ENCODE measurements at regions not wholly inside any gene's neighbourhood (a gene's known extent, or its start where the extent isn't known, plus 50 kb on each side); places are given as distances from the start of the nearest gene placed in this dataset.

DNA sequence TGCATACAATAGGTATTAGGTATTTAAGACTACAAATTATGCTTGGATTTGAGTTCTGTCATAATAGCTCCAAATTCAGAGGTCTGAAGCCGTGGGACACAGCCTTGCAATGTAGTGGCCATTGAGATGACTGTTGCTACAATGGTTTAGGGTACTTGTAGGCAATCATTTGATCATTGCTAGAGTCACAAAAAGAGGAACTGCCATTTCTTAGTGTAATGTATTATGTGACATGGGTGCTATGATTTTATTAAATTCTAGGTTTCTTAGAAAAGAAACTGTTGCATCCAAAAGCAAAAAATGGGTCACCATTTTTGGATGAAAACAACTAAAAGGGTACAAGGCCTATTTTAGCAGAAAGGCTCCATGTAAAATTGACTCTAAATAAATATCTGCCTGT, 129.9 kb upstream of the ZNF644 start:
- DNase-seq (ENCODE audit: low spot score): no peak

DNA sequence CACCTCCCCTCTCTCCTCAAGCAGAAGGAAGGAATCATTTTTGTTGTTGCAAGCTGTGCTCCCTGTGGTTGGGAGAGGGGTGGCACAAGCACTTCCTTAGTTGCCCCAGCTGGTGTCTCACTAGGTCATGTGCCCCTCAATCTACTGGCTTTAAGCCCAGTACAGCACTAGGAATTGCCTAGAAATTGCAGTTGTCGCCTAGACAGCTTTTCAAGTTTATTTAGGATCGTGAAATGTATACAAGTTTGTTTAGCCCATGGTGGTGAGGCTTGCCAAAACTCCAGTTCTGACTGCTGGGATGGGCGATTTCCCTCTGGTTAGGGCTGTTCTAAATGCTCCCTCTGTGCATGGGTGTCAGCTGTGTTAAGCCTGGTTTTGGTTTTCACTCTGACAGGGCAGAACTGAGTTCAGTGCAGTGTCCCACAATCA, 126.8 kb upstream of the ZNF644 start:
- DNase-seq (ENCODE audit: low spot score): no peak

DNA sequence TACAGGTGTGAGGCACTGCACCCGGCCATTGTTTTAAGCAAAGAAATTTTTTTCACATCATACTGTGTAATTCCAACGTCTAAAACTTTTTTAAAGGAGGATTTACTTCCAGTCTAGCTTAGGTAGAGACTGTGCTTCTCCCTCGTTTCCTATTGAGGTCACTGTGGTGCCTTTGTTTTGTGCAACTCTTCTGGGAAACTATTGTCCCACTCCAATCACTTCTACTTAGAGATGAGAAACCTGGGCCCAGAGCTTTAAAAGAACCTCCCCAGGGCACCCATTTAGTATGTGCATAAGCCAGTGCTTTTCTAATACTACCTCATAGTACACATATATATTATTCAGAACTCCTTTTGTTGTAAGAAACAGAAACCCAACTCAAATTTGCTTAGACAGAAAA, 120.0 kb upstream of the ZNF644 start:
- no peak for DNase-seq (ENCODE audit: low spot score)

DNA sequence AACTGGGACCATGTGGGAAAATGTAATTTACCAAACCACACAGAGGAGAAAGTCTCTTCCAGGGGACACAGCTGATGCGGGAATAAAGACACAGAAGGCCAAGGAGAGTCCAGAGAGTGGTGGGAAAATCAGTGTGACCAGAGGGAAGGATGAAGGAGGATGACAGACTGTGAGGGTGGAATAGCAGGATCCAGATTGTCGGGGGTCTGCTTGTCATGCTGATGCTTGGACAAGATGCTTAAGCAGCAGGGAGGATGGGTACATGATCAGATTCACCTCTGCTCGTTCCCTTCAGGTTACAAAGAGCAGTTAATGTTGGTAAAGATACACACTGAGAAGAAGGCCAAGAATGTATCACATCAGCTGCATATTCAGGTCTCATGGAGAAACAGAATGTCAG, 117.1 kb upstream of the ZNF644 start:
- DNase-seq (ENCODE audit: low spot score): no peak

DNA sequence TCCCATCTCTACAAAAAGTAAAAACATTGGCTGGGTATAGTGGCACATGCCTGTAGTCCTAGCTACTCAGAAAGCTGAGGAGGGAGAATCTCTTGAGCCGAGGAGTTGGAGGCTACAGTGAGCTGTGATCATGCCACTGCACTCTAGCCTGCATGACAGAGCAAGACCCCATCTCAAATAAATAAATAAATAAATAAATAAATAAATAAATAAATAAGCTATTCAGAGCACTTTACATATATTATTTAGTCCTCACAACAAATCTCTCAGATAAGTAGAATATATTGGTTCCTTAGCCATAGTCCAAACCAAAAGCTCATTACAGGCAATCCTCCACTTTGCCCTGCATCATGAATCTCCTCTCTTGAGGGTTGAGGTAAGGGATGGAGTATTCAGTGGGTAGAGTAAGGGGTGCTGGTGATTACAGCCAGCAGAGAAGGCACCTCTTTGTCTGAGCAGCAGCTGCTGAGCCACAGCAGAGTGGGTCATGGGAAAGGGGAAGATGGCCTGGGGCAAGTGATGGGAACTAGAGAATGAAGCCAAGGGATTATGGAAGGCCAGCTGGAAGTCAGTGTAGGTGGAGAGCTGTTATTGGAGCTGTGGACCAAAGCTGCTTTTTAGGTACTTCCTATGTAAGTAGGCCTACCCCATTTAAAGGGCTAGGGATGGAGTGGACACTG, 115.5 kb upstream of the ZNF644 start:
- DNase-seq (ENCODE audit: low spot score): no peak

DNA sequence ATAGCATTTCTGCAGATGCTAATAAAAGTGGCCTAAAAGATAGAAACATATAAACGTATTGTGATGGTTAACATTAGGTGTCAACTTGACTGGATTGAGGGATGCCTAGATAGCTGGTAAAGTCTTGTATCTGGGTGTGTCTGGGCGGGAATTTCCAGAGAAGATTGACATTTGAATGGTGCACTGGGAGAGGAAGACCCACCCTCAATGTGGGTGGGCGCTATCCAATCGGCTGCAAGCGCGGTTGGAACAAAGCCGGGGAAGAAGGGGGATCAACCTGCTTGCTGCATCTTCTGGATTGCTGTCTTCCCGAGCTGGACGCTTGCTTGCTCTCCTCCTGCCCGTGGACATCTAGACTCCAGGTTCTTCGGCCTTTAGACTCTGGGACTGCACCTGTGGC, 114.0 kb upstream of the ZNF644 start:
- DNase-seq (ENCODE audit: low spot score): no peak

DNA sequence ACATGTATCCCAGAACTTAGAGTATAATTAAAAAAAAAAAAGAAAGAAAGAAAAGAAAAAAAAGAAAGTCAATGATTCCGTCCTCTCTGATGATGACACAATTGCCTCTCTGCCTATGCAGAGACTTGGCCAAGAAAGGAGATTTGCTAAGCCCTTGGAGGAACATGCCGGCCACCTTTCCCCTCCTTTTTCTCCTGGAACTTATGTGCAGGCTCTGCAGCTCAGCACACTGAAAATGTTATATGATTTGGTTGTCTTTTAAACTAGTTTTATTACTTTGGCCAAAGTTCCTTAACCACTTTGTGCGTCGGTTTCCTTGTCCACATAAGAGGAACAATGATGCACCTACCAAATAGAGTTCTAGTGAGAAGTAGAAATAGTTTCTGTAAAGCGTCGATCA, 111.4 kb upstream of the ZNF644 start:
- DNase-seq (ENCODE audit: low spot score): no peak

DNA sequence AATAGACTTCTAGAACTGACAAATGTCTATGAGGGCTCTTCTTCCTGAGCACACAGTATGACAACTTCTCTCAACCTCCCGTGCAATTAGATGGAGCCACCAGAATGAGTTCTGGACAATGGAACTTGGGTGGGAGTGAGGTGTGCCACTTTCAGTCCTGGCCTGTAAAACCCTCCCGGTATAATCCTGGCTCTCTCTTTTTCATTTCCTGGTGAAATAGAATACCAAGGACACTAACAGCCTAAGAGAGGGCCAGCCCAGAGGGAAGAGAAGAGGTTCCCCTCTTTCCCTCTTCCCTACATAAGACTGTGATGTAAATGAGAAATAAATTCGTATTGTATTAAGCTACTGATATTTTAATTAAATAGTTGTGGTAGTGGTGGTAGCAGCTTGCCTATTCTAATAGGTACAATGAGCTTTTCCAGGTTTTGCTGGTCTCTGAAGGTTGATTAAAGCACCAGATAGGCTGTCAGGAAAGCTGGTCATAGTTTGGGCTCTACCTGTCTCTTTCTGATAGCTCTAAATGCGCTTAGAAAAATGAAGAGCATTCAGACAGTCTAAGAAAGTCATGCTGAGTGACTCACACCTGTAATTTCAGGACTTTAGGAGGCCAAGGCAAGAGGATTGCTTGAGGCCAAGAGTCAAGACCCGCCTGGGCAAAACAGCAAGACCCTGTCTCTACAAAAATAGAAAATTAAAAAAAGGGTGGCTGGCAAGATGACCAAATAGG, 108.6 kb upstream of the ZNF644 start:
- no peak for DNase-seq (ENCODE audit: low spot score)

DNA sequence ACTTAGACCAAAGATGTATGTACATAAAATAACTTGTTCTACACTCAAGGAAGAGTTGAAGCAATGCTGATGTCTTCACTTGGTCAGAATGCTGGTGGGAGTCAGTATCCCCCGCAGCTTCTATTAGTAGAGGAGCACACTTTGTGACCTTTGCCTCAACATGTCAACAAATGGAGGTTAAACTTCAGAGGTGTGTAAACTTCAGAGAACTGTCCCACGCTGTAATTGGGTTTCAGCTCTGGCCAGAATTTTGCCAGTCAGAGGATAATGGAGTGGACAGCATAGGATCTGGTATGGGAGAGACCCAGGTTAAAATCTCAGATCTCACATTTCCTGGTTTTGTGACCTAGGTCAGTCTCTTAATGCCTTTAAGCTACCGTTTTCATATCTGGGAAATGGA, 107.6 kb upstream of the ZNF644 start:
- no peak for DNase-seq (ENCODE audit: low spot score)

DNA sequence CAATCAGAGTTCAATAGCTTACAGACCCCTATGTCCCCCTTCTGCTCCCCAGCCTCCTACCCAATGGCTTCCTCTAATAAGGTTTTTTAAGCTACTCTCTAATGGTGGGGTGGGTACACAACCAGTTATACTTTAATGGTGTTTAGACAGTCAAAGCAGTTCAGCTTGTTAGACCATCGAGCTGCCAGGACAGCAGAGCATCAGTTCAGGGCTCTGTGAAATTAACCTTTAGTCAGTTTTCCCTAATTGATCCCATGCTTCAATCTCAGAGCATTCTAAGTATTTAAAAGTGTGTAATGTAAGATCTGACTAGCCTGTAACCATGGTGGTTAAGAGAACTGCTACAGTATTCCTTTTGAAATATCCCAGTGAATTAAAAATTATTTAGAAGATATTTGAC, 107.2 kb upstream of the ZNF644 start:
- no peak for DNase-seq (ENCODE audit: low spot score)

DNA sequence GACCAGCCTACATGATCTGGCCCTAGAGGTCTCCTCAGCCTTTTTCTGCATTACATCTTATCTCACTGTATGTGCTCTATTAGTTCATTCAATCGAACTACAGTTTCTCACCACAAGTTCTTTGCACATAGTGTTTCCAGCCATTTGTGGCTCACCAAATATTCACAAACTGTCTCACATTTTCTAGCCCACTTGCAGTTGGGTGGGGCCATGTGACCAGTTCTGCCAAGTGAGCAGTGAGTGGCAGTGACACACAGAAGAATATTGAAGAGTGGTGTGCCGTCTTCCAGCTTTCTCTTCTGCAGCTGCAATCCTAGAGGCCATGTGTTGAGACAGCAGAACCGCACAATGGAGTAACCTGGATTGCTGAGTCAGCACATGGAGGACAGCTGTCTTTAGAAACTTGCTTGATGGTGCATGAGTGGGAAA, 103.2 kb upstream of the ZNF644 start:
- no peak for DNase-seq (ENCODE audit: low spot score)

DNA sequence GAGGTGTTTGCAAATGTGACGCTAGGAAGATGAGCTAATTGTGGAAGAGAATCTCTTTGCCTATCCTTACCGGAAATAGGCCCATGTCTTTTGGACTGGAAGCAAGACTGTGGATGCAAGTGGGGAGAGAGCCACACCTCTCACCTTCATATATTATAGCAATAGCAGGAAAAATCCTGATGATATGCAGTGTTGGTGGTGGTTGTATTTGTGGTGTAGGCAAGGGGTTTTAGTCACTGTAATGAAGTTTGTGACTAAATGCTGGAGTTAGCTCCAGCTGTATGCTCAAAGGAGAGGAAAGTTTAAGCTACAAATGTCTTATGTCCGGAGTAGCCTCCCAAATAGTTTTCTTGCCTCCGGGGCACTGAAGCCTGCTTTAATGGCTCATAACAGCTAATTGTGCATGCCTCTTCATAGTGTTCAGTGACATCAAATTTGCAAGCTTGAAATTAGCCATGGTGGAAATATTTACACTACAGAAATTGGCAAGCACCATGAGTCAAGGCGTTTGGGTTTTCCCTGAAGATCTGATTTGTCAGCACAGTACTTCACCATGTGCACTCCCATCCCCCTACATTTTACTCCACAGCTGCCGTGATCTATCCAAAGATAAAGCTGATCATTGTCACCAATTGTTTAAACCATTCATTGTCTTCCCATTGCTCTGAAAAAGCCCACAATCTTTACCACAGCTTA, 102.6 kb upstream of the ZNF644 start:
- DNase-seq (ENCODE audit: low spot score): no peak

DNA sequence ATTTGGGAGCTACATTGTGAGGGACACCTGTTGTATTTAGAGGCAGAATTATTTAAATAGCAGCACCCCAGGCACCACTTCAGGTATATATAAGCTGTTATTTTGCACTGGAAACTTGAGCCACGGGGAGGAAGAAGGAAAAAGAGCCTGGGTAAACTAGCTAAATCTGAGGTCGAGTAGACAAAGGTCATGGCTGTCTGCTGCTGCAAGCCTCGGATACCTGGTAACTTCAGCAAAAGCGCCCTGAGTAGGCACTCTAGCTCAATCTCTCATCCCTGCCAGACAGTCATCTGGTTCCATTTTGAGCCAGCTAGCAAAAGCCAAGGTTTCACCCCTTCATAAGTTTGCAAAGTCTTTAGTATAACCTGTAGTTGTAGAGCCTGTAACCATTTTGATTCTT, 101.9 kb upstream of the ZNF644 start:
- no peak for DNase-seq (ENCODE audit: low spot score)

DNA sequence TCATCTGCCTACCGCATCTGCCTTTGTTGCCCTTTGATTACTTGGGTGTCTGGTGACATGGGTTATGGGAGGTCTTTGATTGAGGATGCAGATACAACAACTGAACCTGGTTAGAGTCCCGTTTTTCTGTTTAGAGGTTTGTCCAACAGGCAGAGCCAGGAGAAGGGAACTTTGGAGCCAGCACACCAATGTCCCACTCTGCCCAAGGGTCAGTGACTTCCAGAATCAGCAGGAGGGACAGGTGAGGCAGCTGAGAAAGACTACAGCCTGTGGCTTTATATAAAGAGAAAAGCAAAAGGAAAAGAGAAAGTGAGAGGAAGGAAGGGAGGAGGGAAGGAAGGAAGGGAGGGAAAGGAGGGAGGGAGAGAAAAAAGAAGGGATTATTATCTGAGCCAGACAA, 101.5 kb upstream of the ZNF644 start:
- no peak for DNase-seq (ENCODE audit: low spot score)

DNA sequence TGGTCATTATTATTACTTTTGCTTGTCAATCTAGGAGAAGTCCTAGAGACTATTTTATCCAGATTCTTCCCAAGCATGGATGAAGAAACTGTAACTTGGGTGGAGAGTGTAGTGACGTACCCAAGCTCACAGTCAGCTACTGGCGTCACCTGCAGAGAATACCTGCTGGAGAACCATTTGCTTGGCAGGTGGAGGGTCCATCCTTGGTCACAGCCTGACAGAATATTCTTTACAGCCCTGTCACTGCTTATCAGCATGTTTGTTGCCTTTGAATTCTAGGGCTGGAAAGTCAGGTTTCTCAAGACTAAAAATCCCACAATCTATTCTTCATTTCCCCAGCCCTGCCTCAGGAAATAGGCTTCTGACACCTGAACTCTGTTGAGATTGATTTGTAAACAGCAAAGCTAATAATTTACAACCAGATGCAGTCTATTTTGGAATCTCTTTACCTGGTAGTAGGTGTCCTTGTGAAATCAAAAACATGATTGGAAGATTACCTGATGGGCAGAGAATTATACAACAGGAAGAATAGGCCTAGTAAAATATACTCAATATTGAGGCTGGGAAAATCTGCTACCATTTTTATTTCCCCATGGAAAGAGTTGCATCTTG, 100.4 kb upstream of the ZNF644 start:
- DNase-seq (ENCODE audit: low spot score): no peak

DNA sequence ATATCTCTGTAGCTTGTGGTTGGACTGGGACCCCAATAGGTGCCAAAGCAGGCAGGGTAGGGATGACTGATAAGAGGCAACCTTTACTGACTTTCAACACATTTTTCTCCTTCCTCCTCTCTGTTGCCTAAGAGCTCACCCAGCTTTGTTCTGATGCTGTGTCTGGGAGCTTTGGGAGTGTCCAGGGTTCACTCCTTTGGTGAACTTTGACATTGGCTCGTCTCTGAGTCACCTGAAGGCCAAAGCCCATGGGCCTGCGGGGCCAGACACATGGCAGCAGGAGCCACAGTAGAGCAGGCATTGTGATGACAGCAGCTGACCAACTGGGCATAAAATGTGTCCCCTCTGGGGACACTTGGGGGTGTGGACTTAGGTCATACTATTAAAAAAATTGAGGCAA, 99.5 kb upstream of the ZNF644 start:
- no peak for DNase-seq (ENCODE audit: low spot score)

DNA sequence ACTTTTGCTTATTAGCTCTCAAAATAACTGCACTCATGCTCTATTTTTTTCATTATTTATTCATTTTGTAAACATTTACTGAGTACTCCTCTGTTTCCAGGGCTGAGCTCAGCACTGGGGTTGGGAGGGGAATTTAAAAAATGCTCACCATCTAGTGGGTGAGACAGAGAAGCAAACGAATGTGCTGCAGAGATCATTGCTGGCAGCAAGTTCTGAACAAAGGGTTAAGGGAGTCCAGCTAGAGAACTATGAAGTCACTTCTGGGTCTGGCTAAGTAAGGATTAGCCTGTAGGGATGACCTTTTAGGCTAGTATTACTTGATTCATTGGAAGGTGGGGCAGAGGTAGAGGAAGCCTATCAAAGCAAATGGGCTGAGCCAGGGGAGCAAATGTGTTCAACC, 99.1 kb upstream of the ZNF644 start:
- peak; percentile 24 for DNase-seq (ENCODE audit: low spot score)

DNA sequence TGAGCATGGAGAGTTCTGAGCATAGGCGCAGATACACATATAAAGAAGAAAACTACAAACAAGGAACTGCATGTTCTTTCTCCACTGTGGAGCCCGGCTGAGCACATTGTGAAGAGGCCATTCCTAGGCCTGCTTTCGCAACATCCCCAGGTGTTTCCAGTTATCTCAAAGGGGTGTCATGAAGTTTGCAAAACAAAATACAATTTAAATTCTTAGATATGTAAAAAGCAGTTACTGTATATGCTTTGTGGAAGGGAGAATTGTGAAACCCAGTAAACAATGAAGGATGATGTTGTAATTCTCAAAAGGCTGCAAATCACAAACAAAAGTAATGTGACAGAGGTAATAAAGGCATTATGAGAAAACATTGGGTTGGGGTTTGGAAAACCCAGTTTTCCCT, 98.6 kb upstream of the ZNF644 start:
- no peak for DNase-seq (ENCODE audit: low spot score)

DNA sequence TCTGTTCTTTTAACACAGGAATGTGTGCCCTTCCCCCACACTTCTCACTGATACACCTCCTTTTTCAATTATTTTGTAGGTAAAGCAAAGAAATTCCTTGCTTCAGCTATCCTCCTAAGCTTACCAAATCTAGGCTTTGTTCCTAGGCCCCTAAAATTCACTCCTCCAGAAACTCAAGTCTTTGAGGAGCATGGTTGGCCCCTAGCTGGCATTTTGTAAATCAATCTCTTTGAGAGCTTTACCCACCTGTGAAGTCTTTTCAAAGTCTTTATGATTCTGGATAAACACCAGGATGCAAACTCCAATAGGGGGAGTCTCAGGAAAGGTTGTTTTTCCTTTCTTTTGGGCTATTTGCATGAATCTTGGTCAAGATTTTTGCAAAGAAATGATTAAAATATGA, 82.9 kb upstream of the ZNF644 start:
- no peak for DNase-seq (ENCODE audit: low spot score)

DNA sequence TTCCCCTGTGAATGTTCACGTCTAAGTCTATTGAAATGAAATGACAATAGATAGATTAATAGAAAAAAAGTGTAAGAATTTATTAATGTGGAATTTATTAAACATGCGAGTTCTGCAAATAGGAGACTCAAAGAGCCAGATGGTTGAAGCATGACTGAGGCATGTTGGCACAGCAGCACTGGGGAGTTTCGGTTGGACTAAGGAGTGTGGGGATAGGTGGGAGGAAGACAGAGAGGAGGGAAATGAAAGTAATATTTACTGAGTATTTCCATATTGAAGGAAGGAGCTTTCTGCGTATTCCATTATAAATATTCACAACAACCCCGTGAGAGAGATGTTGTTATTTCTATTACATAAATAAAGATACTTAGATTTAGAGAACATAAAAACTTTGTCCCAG, 79.5 kb upstream of the ZNF644 start:
- no peak for DNase-seq (ENCODE audit: low spot score)

DNA sequence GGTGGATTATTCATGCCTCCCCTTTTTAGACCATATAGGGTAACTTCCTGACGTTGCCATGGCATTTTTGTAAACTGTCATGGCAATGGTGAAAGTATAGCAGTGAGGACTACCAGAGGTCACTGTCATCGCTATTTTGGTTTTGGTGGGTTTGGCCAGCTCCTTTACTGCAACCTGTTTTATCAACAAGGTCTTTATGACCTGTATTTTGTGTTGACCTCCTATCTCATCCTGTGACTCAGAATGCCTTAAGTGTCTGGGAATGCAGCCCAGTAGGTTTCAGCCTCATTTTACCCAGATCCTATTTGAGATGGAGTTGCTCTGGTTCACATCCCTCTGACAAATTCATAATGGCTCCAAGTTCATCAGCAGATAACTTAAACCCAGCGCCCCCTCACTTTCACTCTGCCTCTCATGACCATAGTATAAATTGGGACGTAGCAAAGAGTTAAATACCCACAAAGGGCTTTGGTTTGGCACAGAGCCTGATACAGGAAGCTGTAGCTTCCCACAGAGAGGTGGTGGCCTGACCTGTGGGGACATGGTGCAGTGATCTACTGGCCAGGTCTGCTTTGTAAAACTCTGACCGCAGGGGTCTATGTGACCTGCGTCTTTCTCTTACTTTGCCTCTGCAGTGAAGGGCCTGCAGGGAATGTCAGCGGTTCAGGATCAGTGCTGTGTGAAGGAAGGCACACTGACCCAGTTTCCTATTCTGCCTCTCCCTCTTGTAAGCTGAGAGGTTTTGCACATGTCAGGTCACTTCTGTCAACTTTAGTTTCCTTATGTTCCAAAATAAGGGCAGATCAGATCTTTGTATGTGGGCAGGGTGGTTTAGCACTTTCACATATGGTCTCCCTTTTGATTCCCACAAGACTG, 78.1 kb upstream of the ZNF644 start:
- DNase-seq (ENCODE audit: low spot score): no peak
